PC-9 (cell line): ENCODE measurements at regions not wholly inside any gene's neighbourhood (a gene's known extent, or its start where the extent isn't known, plus 50 kb on each side); places are given as distances from the start of the nearest gene placed in this dataset.

ENCODE experiments used
- BruUV-seq: library from RNA; stranded (reverse); fragments of 400-500 nt; replicated peaks from 2 replicates; lab custom pipeline; 2021; lab: Mats Ljungman, UMichigan
- CTCF ChIA-PET: fragments of 300-600 bp; sonication (Branson Sonifier 250); formaldehyde crosslinking; loops from one replicate; lab custom pipeline; 2022; ENCODE audit warnings: antibody characterized with exemption; lab: Charles Lee
- POLR2A ChIA-PET: fragments of 300-600 bp; sonication (Branson Sonifier 250); formaldehyde crosslinking; loops from one replicate; lab custom pipeline; 2022; ENCODE audit warnings: antibody characterized with exemption; ENCODE audit not compliant: unreplicated experiment; lab: Charles Lee
- DNase-seq, 2 experiments: peaks; one replicate each; pipeline versions ENCODE4 v3.0.0 to v3.0.0-alpha.2; 2015 to 2022; ENCODE audit warnings: mixed read lengths in 1 of 2
- H2AFZ ChIP-seq: fragments of 200-600 bp; sonication (generic); 2 replicates; pipeline ENCODE4 v1.8.1; 2017; ENCODE audit warnings: antibody characterized with exemption
- H3F3A ChIP-seq: fragments of 200-600 bp; sonication (generic); 2 replicates; pipeline ENCODE4 v1.8.1; 2017; ENCODE audit warnings: antibody characterized with exemption, mild to moderate bottlenecking, low read depth; ENCODE audit not compliant: insufficient read depth
- H3K27ac ChIP-seq: fragments of 200-600 bp; sonication (generic); 2 replicates; pipeline ENCODE4 v1.6.1; 2016; ENCODE audit warnings: mixed run types
- H3K27me3 ChIP-seq: fragments of 200-600 bp; sonication (generic); 2 replicates; pipeline ENCODE4 v1.6.1; 2016; ENCODE audit warnings: low read depth, mixed run types; ENCODE audit not compliant: insufficient read depth
- H3K36me3 ChIP-seq: fragments of 200-600 bp; sonication (generic); 2 replicates; pipeline ENCODE4 v1.6.1; 2016; ENCODE audit warnings: low read depth, mixed run types
- H3K4me1 ChIP-seq: fragments of 200-600 bp; sonication (generic); replicated peaks from 2 replicates; pipeline ENCODE4 v1.6.1; 2016; ENCODE audit warnings: mixed run types; ENCODE audit not compliant: insufficient read depth
- H3K4me2 ChIP-seq: fragments of 200-600 bp; sonication (generic); 2 replicates; pipeline ENCODE4 v1.6.1; 2017; ENCODE audit warnings: mixed run types
- H3K4me3 ChIP-seq: fragments of 200-600 bp; sonication (generic); 2 replicates; pipeline ENCODE4 v1.6.1; 2016; ENCODE audit warnings: mixed run types
- H3K79me2 ChIP-seq: fragments of 200-600 bp; sonication (generic); 2 replicates; pipeline ENCODE4 v1.6.1; 2017; ENCODE audit warnings: low read depth, mixed run types
- H3K9me2 ChIP-seq: fragments of 200-600 bp; sonication (generic); 2 replicates; pipeline ENCODE4 v1.8.1; 2017; ENCODE audit warnings: mild to moderate bottlenecking; ENCODE audit not compliant: insufficient read depth
- H3K9me3 ChIP-seq: fragments of 200-600 bp; sonication (generic); 2 replicates; pipeline ENCODE4 v1.8.1; 2016; ENCODE audit warnings: low read depth; ENCODE audit not compliant: insufficient read depth
- H4K20me1 ChIP-seq: fragments of 200-600 bp; sonication (generic); 2 replicates; pipeline ENCODE4 v1.8.1; 2017; ENCODE audit not compliant: insufficient read depth
- CTCF ChIP-seq: fragments of 200-600 bp; sonication (generic); conservative IDR thresholded peaks from 2 replicates; pipeline ENCODE4 v1.6.1; 2017; ENCODE audit warnings: mixed run types, antibody characterized with exemption, mild to moderate bottlenecking, moderate library complexity
- EZH2 ChIP-seq: fragments of 200-600 bp; sonication (generic); IDR thresholded peaks from 2 replicates; pipeline ENCODE4 v1.8.0; 2017; ENCODE audit warnings: antibody characterized with exemption, low read depth
- intact Hi-C: fragments of 100-400 bp; cut with micrococcal nuclease; formaldehyde crosslinking; loops from one replicate; pipeline ENCODE4 v1.10.0; 2022; ENCODE audit not compliant: unreplicated experiment

GRCh38 chr4:35464964-35465528 lies 779.3 kb downstream of the ARAP2 start:
- H3K27ac ChIP-seq = no peak overlapping the region
- intact Hi-C loops = no loop called here
- H3K4me1 ChIP-seq = no peaks in the 10 kb centered on the region
- no peak overlapping the region for H3K4me3 ChIP-seq
- ChIA-PET CTCF (no interaction called here), POLR2A (no interaction called here)
- DNase-seq = no peak
- no TSS peak for BruUV-seq
- no peaks in the 10 kb centered on the region for H4K20me1 ChIP-seq
- H3K36me3 ChIP-seq = no peaks in the 10 kb centered on the region
- no peaks in the 10 kb centered on the region for H3K79me2 ChIP-seq
- H3K27me3 ChIP-seq = no peaks in the 10 kb centered on the region
- no peak overlapping the region for H3K4me2 ChIP-seq
- H3K9me2 ChIP-seq = no peaks in the 10 kb centered on the region
- no peak for TF ChIP-seq CTCF
- no peak for TF ChIP-seq EZH2
- no peak overlapping the region for H2AFZ ChIP-seq
- H3F3A ChIP-seq = no peaks in the 10 kb centered on the region
- no peaks in the 10 kb centered on the region for H3K9me3 ChIP-seq

DNA sequence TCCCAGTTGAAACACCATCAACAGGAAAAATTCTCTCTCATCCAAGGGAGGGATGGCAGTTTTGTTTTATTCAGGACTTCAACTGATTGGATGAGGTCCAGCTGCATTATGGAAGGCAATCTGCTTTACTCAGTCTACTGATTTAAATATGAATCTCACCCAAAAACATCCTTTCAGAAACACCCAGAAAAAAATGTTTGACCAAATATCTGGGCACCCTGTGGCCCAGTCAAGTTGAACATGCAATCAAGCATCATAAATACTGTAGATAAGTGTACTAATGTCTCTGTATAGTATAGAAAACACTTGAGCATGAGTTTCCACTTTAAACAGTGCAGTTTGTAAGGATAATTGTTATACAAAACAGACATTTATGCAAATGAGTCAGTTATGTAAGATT lies 753.2 kb downstream of the ARAP2 start:
- no peaks in the 10 kb centered on the region for H4K20me1 ChIP-seq
- POLR2A ChIA-PET = no interaction called here
- no peaks in the 10 kb centered on the region for H3K4me1 ChIP-seq
- no peak overlapping the region for H3K27ac ChIP-seq
- BruUV-seq = no TSS peak
- no peaks in the 10 kb centered on the region for H3K9me3 ChIP-seq
- H3K4me3 ChIP-seq = no peak overlapping the region
- no peaks in the 10 kb centered on the region for H3K9me2 ChIP-seq
- H2AFZ ChIP-seq = no peak overlapping the region
- CTCF ChIA-PET = no interaction called here
- H3K27me3 ChIP-seq = no peaks in the 10 kb centered on the region
- DNase-seq = no peak
- TF ChIP-seq EZH2 (no peak), CTCF (no peak)
- no peaks in the 10 kb centered on the region for H3K36me3 ChIP-seq
- no peak overlapping the region for H3K4me2 ChIP-seq
- no peaks in the 10 kb centered on the region for H3K79me2 ChIP-seq
- intact Hi-C loops = no loop called here
- H3F3A ChIP-seq = no peaks in the 10 kb centered on the region

- Histone ChIP-seq H3K36me3 (no peaks in the 10 kb centered on the region), H2AFZ (no peak overlapping the region), H3K4me2 (no peak overlapping the region), H3K9me3 (no peaks in the 10 kb centered on the region), H4K20me1 (no peaks in the 10 kb centered on the region), H3F3A (no peaks in the 10 kb centered on the region), H3K27ac (no peak overlapping the region), H3K79me2 (no peaks in the 10 kb centered on the region), H3K4me1 (no peaks in the 10 kb centered on the region), H3K9me2 (no peaks in the 10 kb centered on the region), H3K4me3 (no peak overlapping the region), H3K27me3 (no peaks in the 10 kb centered on the region)
- TF ChIP-seq CTCF (no peak), EZH2 (no peak)
- ChIA-PET CTCF (no interaction called here), POLR2A (no interaction called here)
- no TSS peak for BruUV-seq
- intact Hi-C loops = no loop called here
- DNase-seq = no peak
Observed at GRCh38 chr4:35493977-35494376, 750.3 kb downstream of the ARAP2 start.
